SU-DHL-6 (cell line): ENCODE measurements at regions not wholly inside any gene's neighbourhood (a gene's known extent, or its start where the extent isn't known, plus 50 kb on each side); places are given as distances from the start of the nearest gene placed in this dataset.

Experiments used
- H2AFZ ChIP-seq: fragments of 200-600 bp; sonication (generic); 2 replicates; pipeline ENCODE4 v1.6.1; 2014; ENCODE audit warnings: low read depth, mild to moderate bottlenecking, moderate library complexity, mixed read lengths, antibody characterized with exemption, low read length; ENCODE audit not compliant: severe bottlenecking
- H3F3A ChIP-seq: fragments of 200-600 bp; shearing (Covaris generic); 2 replicates; pipeline ENCODE4 v1.6.0; 2016; ENCODE audit warnings: antibody characterized with exemption, mild to moderate bottlenecking; ENCODE audit not compliant: insufficient read depth
- H3K27ac ChIP-seq: fragments of 200-600 bp; sonication (generic); 2 replicates; pipeline ENCODE4 v1.5.1; 2016; ENCODE audit warnings: low read depth, mild to moderate bottlenecking, low read length, moderate library complexity, mixed read lengths
- H3K27me3 ChIP-seq: fragments of 200-600 bp; sonication (generic), shearing (Covaris generic); 2 replicates; pipeline ENCODE4 v1.6.0; 2014; ENCODE audit warnings: mild to moderate bottlenecking, low read length
- H3K36me3 ChIP-seq: fragments of 200-600 bp; sonication (generic); 2 replicates; pipeline ENCODE4 v1.6.1; 2014; ENCODE audit warnings: mild to moderate bottlenecking, low read length, mixed read lengths
- H3K4me2 ChIP-seq: fragments of 300-600, 200-600 bp; shearing (Covaris generic), sonication (generic); 2 replicates; pipeline ENCODE4 v1.6.0; 2014; ENCODE audit warnings: low read length, low read depth, mild to moderate bottlenecking; ENCODE audit not compliant: poor library complexity, severe bottlenecking
- H3K4me3 ChIP-seq: fragments of 200-600 bp; sonication (generic); 2 replicates; pipeline ENCODE4 v1.5.1; 2014; ENCODE audit warnings: antibody characterized with exemption, low read length, mild to moderate bottlenecking, mixed read lengths; ENCODE audit not compliant: insufficient read depth, poor library complexity, severe bottlenecking
- H3K79me2 ChIP-seq: fragments of 200-600 bp; sonication (generic); 2 replicates; pipeline ENCODE4 v1.6.1; 2014; ENCODE audit warnings: mild to moderate bottlenecking, low read length, moderate library complexity; ENCODE audit not compliant: insufficient read depth
- H3K9ac ChIP-seq: fragments of 200-600 bp; sonication (generic); 2 replicates; pipeline ENCODE4 v1.7.0; 2014; ENCODE audit warnings: mild to moderate bottlenecking, low read length
- H3K9me2 ChIP-seq: fragments of 200-600 bp; sonication (generic); replicated peaks from 2 replicates; pipeline ENCODE4 v1.6.1; 2014; ENCODE audit warnings: low read length; ENCODE audit not compliant: insufficient read depth
- H3K9me3 ChIP-seq: fragments of 200-600 bp; sonication (generic); 2 replicates; pipeline ENCODE4 v1.6.1; 2014; ENCODE audit warnings: low read length, mixed read lengths; ENCODE audit not compliant: insufficient read depth
- H4K20me1 ChIP-seq: fragments of 200-600 bp; sonication (generic); 2 replicates; pipeline ENCODE4 v1.6.1; 2014; ENCODE audit warnings: low read depth, mild to moderate bottlenecking, antibody characterized with exemption, low read length, moderate library complexity, mixed read lengths
- EZH2phosphoT487 ChIP-seq: fragments of 200-600 bp; sonication (generic), shearing (Covaris generic); conservative IDR thresholded peaks from 2 replicates; pipeline ENCODE4 v1.6.1; 2018; ENCODE audit warnings: mild to moderate bottlenecking, antibody characterized with exemption, low read length, moderate library complexity, mixed read lengths
- TF ChIP-seq, protein P1 (sequence below): fragments of 200-600 bp; sonication (generic); IDR thresholded peaks from one replicate; pipeline ENCODE4 v1.5.1; 2017; ENCODE audit warnings: antibody characterized with exemption, mild to moderate bottlenecking, low read length, moderate library complexity; ENCODE audit not compliant: insufficient read depth, poor library complexity, severe bottlenecking

DNA sequence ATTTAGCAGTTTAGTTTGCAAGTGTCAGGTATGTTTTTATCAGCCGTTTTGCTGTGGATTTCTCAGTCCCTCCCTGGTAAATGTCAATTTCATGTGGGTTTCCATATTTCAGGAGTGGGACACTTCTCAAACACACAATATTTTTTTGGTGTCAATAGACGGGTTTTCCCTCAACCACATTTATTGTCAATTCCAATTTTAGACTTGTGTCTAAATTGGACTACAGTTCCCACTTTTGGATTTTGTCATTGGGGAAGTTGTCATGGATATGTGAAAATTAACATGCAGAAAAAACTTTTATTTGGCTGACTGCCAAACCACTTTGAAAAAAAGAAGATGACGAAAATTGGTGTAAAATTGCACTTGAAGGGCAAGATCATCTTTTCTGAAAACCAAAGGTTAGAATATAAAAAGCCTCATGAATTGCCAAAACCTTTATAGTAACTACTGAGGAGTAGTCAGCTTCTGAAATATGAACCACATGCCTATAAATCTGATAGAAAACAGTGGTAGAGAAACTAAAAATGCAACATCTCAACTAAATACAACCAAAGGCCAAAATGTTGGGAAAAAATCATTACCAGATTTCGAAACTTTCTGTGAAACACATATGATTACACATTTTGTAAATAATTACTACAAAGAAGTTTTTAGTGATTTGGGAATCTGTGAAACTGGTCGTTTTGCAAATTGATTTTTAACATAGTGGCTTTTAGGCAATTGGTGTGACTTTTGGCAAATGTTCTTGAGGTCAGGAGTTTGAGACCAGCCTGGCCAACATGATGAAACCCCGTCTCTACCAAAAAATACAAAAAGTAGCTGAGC, 106.4 kb downstream of the BCL2L11 start:
- Histone ChIP-seq H3K9ac (no peak overlapping the region), H3K27ac (no peak overlapping the region), H3K27me3 (no peaks in the 10 kb centered on the region), H3K4me2 (no peak overlapping the region), H3F3A (no peaks in the 10 kb centered on the region), H3K9me2 (no peaks in the 10 kb centered on the region), H2AFZ (no peak overlapping the region), H3K4me3 (no peak overlapping the region), H3K9me3 (peaks cover 4% of the 10 kb centered on the region; the same call in 1 of the 2 replicates), H3K36me3 (peaks cover 2% of the 10 kb centered on the region; the same call in 1 of the 2 replicates), H4K20me1 (no peaks in the 10 kb centered on the region), H3K79me2 (no peaks in the 10 kb centered on the region)
- TF ChIP-seq EZH2phosphoT487: no peak
- TF ChIP-seq, protein P1, sequence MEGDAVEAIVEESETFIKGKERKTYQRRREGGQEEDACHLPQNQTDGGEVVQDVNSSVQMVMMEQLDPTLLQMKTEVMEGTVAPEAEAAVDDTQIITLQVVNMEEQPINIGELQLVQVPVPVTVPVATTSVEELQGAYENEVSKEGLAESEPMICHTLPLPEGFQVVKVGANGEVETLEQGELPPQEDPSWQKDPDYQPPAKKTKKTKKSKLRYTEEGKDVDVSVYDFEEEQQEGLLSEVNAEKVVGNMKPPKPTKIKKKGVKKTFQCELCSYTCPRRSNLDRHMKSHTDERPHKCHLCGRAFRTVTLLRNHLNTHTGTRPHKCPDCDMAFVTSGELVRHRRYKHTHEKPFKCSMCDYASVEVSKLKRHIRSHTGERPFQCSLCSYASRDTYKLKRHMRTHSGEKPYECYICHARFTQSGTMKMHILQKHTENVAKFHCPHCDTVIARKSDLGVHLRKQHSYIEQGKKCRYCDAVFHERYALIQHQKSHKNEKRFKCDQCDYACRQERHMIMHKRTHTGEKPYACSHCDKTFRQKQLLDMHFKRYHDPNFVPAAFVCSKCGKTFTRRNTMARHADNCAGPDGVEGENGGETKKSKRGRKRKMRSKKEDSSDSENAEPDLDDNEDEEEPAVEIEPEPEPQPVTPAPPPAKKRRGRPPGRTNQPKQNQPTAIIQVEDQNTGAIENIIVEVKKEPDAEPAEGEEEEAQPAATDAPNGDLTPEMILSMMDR: no peak

DNA sequence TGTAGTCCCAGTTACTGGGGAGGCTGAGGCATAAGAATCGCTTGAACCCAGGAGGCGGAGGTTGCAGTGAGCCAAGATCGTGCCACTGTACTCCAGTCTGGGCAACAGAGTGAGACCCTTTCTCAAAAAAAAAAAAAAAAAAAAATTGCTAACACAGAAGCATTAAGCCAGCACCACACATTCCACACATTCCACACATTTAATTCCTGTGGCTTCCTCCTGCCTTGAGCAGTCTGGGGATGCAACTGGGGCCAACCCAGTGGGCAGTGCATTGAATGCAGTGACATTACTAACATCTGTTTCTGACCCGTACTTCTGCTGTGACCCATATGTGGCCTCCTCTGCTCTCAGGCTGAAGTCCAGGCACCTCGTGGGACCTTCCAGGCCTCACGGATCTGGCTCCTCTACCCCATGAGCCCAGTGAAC, 107.0 kb downstream of the BCL2L11 start:
- H4K20me1 ChIP-seq: no peaks in the 10 kb centered on the region
- H3K4me3 ChIP-seq: no peak overlapping the region
- H3K9ac ChIP-seq: no peak overlapping the region
- no peak overlapping the region for H3K4me2 ChIP-seq
- no peak overlapping the region for H2AFZ ChIP-seq
- no peaks in the 10 kb centered on the region for H3K27me3 ChIP-seq
- peaks cover 2% of the 10 kb centered on the region; the same call in 1 of the 2 replicates for H3K36me3 ChIP-seq
- no peaks in the 10 kb centered on the region for H3K9me2 ChIP-seq
- peaks cover 4% of the 10 kb centered on the region; the same call in 1 of the 2 replicates for H3K9me3 ChIP-seq
- no peak overlapping the region for H3K27ac ChIP-seq
- H3K79me2 ChIP-seq: no peaks in the 10 kb centered on the region
- TF ChIP-seq, protein P1: no peak
- no peak for TF ChIP-seq EZH2phosphoT487
- H3F3A ChIP-seq: no peaks in the 10 kb centered on the region

DNA sequence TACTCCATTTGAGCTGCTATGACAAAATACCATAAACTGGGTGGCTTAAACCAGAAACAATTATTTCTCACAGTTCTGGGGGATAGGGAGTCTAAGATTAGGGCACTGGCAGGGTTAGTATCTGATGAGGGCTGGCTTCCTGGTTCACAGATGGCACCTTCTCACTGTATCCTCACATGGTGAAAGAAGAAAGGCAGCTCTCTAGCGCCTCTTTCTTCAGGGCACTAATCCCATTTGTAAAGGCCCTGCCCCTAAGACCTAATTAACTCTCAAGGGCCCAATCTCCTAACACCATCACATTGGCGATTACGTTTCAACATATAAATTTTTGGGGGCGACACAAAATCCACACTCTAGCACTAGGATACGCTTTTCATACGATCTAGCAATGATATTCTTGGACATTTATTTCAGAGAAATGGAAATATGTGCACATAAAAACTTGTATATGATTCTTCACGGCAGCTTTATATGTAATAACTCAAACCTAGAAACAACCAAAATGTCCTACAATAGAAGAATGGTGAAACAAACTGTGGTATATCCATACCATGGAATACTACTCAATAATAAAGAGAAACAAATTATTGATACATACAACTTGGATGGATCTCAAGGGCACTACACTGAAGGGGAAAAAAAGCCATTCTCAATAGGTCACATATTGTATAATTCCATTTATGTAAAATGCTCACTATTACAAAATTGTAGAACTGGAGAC, 111.0 kb downstream of the BCL2L11 start:
- Histone ChIP-seq H3K4me2 (no peak overlapping the region), H3K9me3 (peaks cover 4% of the 10 kb centered on the region; the same call in 1 of the 2 replicates), H3K4me3 (no peak overlapping the region), H3F3A (no peaks in the 10 kb centered on the region), H3K79me2 (no peaks in the 10 kb centered on the region), H3K36me3 (peaks cover 2% of the 10 kb centered on the region; the same call in 1 of the 2 replicates), H3K27me3 (no peaks in the 10 kb centered on the region), H3K27ac (no peak overlapping the region), H2AFZ (no peak overlapping the region), H3K9ac (no peak overlapping the region), H4K20me1 (no peaks in the 10 kb centered on the region), H3K9me2 (no peaks in the 10 kb centered on the region)
- no peak for TF ChIP-seq EZH2phosphoT487
- TF ChIP-seq, protein P1: no peak
